ENCODE measurements at regions not wholly inside any gene's neighbourhood (a gene's known extent, or its start where the extent isn't known, plus 50 kb on each side); places are given as distances from the start of the nearest gene placed in this dataset.

GRCh38 chr7:41489885-41490284 lies 213.0 kb downstream of the INHBA start:
- Mint-ChIP-seq H3K36me3 (no peaks in the 10 kb centered on the region), H3K27ac (no peak overlapping the region), H3K4me1 (no peaks in the 10 kb centered on the region), H3K9me3 (no peaks in the 10 kb centered on the region), H3K27me3 (no peaks in the 10 kb centered on the region), H3K4me3 (no peak overlapping the region)
- ATAC-seq (replicated peaks) = no peak
- DNase-seq = no peak

DNA sequence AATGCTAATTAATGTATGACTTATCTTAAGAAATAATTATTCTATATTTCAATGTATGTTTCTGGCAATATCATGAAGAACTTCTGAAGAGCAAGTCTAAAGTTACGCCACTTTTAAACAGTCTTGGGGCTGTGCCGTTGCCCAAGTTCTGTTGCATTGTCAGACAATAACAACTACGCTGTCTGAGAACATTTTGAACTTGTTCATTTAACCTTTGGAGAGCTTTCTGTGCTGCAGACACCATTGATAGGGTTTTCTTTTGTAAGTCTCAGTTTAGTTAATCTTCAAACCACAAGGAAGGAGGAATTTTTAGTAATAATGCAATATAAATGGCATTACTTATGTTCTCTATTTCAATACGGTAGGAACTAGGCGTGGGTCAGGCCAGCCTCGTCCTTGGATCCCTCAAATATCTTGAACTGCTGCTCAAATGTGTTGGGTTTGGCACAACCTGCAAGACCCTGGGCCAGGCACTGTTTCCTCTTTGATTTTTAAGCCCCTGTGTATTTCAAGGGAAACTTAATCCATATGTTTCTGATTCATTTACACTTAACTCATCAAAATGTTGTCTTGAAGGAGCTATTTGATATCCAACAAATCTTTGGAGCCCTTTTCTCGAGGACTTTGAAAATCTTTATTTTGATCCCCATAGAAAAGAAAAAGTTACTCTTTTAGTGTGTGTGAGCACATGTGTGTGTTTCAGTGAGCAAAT lies 215.5 kb downstream of the INHBA start:
- DNase-seq (no peak), ATAC-seq (replicated peaks) (no peak)
- H3K27ac Mint-ChIP-seq = no peak overlapping the region
- H3K36me3 Mint-ChIP-seq = no peaks in the 10 kb centered on the region
- H3K27me3 Mint-ChIP-seq = no peaks in the 10 kb centered on the region
- no peaks in the 10 kb centered on the region for H3K4me1 Mint-ChIP-seq
- H3K4me3 Mint-ChIP-seq = no peak overlapping the region
- H3K9me3 Mint-ChIP-seq = no peaks in the 10 kb centered on the region

GRCh38 chr7:41481353-41481752 lies 221.5 kb downstream of the INHBA start:
- H3K36me3 Mint-ChIP-seq = peaks cover 0 to 7% of the 10 kb centered on the region in 2 donors
- no peak overlapping the region for H3K27ac Mint-ChIP-seq
- DNase-seq = no peak
- H3K9me3 Mint-ChIP-seq = peaks cover 4 to 6% of the 10 kb centered on the region in 2 donors
- no peak for ATAC-seq (replicated peaks)
- no peaks in the 10 kb centered on the region for H3K27me3 Mint-ChIP-seq
- no peak overlapping the region for H3K4me3 Mint-ChIP-seq
- H3K4me1 Mint-ChIP-seq = peaks cover 15 to 31% of the 10 kb centered on the region in 2 donors

- peaks cover 22 to 42% of the 10 kb centered on the region in 2 donors for H3K4me1 Mint-ChIP-seq
- ATAC-seq (replicated peaks) (peak; percentile 54 to 58), DNase-seq (no peak)
- H3K36me3 Mint-ChIP-seq = peaks cover 0 to 7% of the 10 kb centered on the region in 2 donors
- H3K4me3 Mint-ChIP-seq = no peak overlapping the region
- H3K27ac Mint-ChIP-seq = no peak overlapping the region
- no peaks in the 10 kb centered on the region for H3K27me3 Mint-ChIP-seq
- H3K9me3 Mint-ChIP-seq = peaks cover 4 to 6% of the 10 kb centered on the region in 2 donors
These were observed 224.7 kb downstream of the INHBA start for GRCh38 chr7:41478187-41478586.

DNA sequence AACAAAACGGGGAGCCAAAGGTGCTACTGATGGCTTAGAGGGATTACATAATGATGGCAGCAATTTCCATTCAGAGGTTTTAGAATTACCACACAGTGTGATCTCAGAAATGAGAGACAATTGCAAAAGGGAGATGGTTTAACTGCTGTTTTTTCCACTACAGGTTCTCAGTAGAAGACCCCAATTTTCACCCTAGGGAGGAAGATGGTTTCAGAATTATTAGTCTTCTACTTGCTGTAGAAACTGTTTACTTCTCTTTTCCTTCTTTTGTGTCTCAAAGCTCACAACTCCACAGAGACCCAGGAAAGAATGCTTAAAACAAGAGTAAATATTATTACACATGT lies 226.5 kb downstream of the INHBA start:
- peaks cover 4 to 6% of the 10 kb centered on the region in 2 donors for H3K9me3 Mint-ChIP-seq
- H3K4me1 Mint-ChIP-seq = peaks cover 22 to 39% of the 10 kb centered on the region in 2 donors
- DNase-seq = no peak
- peaks cover 0 to 6% of the 10 kb centered on the region in 2 donors for H3K36me3 Mint-ChIP-seq
- no peak overlapping the region for H3K27ac Mint-ChIP-seq
- ATAC-seq (replicated peaks) = peak; percentile 73 to 77
- H3K4me3 Mint-ChIP-seq = peak overlapping the region in 1 of 2 donors; percentile 19
- no peaks in the 10 kb centered on the region for H3K27me3 Mint-ChIP-seq

GRCh38 chr7:41475801-41476459 lies 227.0 kb downstream of the INHBA start:
- Mint-ChIP-seq H3K36me3 (peaks cover 0 to 3% of the 10 kb centered on the region in 2 donors), H3K27me3 (peaks cover 0 to 3% of the 10 kb centered on the region in 2 donors), H3K4me3 (peak overlapping the region in 1 of 2 donors; percentile 19), H3K27ac (no peak overlapping the region), H3K4me1 (peaks cover 22 to 39% of the 10 kb centered on the region in 2 donors), H3K9me3 (peaks cover 4 to 6% of the 10 kb centered on the region in 2 donors)
- no peak for ATAC-seq (replicated peaks)
- no peak for DNase-seq

DNA sequence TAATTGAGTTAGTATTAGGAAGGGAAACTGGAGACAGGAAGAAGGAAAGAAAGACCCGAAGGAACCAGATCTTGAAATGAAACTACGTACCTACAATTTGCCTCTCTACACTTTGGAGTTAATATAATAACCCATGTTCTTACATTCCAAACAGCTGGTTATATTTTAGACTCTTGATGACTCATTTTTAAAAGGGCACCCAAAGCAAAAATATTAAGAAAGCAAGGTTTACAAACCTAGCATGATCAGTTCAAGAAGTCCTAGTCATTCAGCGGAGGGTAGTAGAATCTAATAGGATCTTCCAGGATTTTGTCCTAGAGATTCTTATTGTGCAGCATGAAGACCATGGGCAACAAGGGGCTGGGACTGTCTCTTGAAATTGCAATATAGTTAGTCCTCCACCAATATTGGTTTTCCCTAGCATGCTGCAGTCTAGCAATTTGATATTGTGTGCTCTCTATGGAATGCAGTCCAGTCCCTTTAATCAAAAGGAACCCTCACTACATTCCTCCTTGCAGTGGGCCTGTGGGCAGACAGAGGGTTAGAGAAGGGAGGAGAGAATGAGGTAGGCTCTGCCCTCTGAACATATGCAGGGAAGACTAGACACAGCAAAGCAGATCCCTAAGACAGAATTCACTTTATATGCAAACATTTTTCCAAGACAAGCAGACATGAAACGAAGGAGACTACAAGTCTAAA lies 230.3 kb downstream of the INHBA start:
- Mint-ChIP-seq H3K27ac (no peak overlapping the region), H3K36me3 (no peaks in the 10 kb centered on the region), H3K27me3 (peaks cover 0 to 5% of the 10 kb centered on the region in 2 donors), H3K9me3 (peaks cover 0 to 1% of the 10 kb centered on the region in 2 donors), H3K4me1 (peaks cover 16 to 29% of the 10 kb centered on the region in 2 donors), H3K4me3 (no peak overlapping the region)
- no peak for DNase-seq
- no peak for ATAC-seq (replicated peaks)

DNA sequence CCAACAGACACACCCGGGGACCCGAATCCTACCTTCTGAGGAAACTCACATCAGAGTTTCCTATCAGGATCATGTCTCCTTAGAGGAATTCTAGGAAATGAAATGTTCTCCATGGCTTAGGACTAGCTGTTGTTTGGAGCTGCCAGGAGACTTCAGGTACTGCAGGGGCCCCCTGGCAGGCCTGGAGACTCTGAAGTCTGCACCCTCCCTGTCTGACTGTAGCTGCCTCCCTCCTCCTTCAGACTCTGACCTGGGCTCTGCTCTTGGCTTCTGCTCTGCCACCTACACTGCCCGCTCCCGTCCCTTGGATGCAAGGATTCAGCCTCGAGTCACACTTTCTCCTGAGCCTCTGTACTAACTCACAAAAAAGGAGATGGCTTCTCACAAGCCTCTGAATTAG lies 232.8 kb downstream of the INHBA start:
- ATAC-seq (replicated peaks) (no peak), DNase-seq (no peak)
- H3K9me3 Mint-ChIP-seq = peaks cover 0 to 1% of the 10 kb centered on the region in 2 donors
- H3K4me3 Mint-ChIP-seq = no peak overlapping the region
- H3K4me1 Mint-ChIP-seq = peaks cover 8 to 10% of the 10 kb centered on the region in 2 donors
- no peaks in the 10 kb centered on the region for H3K36me3 Mint-ChIP-seq
- no peak overlapping the region for H3K27ac Mint-ChIP-seq
- peaks cover 0 to 8% of the 10 kb centered on the region in 2 donors for H3K27me3 Mint-ChIP-seq

DNA sequence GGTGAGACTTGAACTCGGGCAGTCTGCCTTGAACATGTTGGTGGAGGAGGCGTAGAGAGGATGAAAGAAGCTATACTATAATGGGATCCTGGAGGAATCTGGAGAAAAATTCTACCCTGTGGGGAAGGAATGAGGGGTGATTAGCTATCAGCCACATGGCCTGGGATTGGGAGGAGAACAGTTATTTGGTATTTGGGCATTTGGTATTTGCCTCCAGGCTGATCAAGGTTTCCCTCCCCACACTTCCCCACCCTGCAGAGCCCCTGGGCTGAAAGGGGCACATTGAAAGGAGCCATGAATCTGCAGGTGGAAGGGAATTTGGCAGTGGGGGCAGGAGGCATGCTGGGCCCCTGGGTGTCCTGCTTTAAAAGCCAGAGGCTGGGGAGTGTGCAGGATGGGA lies 235.3 kb downstream of the INHBA start:
- Mint-ChIP-seq H3K4me1 (peaks cover 8 to 10% of the 10 kb centered on the region in 2 donors), H3K27me3 (peaks cover 0 to 8% of the 10 kb centered on the region in 2 donors), H3K9me3 (peaks cover 0 to 1% of the 10 kb centered on the region in 2 donors), H3K4me3 (no peak overlapping the region), H3K27ac (no peak overlapping the region), H3K36me3 (no peaks in the 10 kb centered on the region)
- DNase-seq (no peak), ATAC-seq (replicated peaks) (no peak)

GRCh38 chr7:41466760-41467384 lies 236.0 kb downstream of the INHBA start:
- no peaks in the 10 kb centered on the region for H3K36me3 Mint-ChIP-seq
- ATAC-seq (replicated peaks) = peak; percentile 25 to 51
- peaks cover 8 to 10% of the 10 kb centered on the region in 2 donors for H3K4me1 Mint-ChIP-seq
- H3K4me3 Mint-ChIP-seq = no peak overlapping the region
- no peak for DNase-seq
- H3K27me3 Mint-ChIP-seq = peaks cover 0 to 8% of the 10 kb centered on the region in 2 donors
- peaks cover 1 to 3% of the 10 kb centered on the region in 2 donors for H3K9me3 Mint-ChIP-seq
- H3K27ac Mint-ChIP-seq = no peak overlapping the region

DNA sequence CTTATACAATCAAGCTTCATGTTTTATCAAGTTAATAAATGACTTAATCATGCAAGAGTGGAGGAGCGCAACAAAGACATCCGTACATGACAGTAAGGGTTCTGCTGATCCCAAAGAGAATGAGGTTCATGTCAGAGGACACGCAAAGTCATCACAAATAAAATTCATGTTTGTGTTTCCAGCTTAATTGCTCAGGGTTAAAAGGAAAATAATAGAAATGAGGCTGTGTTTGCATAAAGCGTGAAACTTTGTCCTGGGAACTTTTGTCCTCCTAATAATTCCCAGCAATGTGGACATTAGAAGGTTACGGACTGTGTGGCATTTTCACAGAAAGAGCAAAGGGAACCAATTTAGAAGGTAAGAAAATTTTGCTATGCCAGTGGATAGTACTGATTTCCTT lies 237.3 kb downstream of the INHBA start:
- DNase-seq (no peak), ATAC-seq (replicated peaks) (no peak)
- H3K4me1 Mint-ChIP-seq = peaks cover 2 to 4% of the 10 kb centered on the region in 2 donors
- peaks cover 0 to 6% of the 10 kb centered on the region in 2 donors for H3K9me3 Mint-ChIP-seq
- no peak overlapping the region for H3K27ac Mint-ChIP-seq
- no peaks in the 10 kb centered on the region for H3K36me3 Mint-ChIP-seq
- no peak overlapping the region for H3K4me3 Mint-ChIP-seq
- peaks cover 0 to 5% of the 10 kb centered on the region in 2 donors for H3K27me3 Mint-ChIP-seq

- Mint-ChIP-seq H3K36me3 (no peaks in the 10 kb centered on the region), H3K4me3 (no peak overlapping the region), H3K9me3 (peaks cover 0 to 6% of the 10 kb centered on the region in 2 donors), H3K27me3 (peaks cover 0 to 9% of the 10 kb centered on the region in 2 donors), H3K4me1 (peaks cover 2 to 4% of the 10 kb centered on the region in 2 donors), H3K27ac (no peak overlapping the region)
- no peak for DNase-seq
- no peak for ATAC-seq (replicated peaks)
These were observed 239.0 kb downstream of the INHBA start for GRCh38 chr7:41463770-41464470.

GRCh38 chr7:41459623-41460261 lies 243.1 kb downstream of the INHBA start:
- Mint-ChIP-seq H3K27ac (no peak overlapping the region), H3K4me3 (no peak overlapping the region)
- ATAC-seq (replicated peaks) = peak; percentile 22 to 25

More at GRCh38 chr7:41459623-41460261, 243.1 kb downstream of the INHBA start:
- Mint-ChIP-seq H3K27me3 (peaks cover 0 to 4% of the 10 kb centered on the region in 2 donors), H3K4me1 (no peaks in the 10 kb centered on the region), H3K36me3 (no peaks in the 10 kb centered on the region), H3K9me3 (peaks cover 4 to 10% of the 10 kb centered on the region in 2 donors)
- DNase-seq = no peak

Measured in stimulated activated naive B cell treated with anti-CD40 and anti-IgM and Interleukin-4, amounts not matched to agents 10 μg/mL and 1 μg/mL and 100 μg/mL, for 72 hours (primary cell).